GM19467 (cell line): ENCODE measurements at regions not wholly inside any gene's neighbourhood (a gene's known extent, or its start where the extent isn't known, plus 50 kb on each side); places are given as distances from the start of the nearest gene placed in this dataset.
"Not testable (repeated sequence)": the region's sequence is repeated elsewhere in the genome, so short reads cannot be mapped to it uniquely, and the experiment has no call there.

Experiments
- ATAC-seq: cut with Tn5 transposase; IDR thresholded peaks from one replicate; pipeline ENCODE4 v1.9.1; 2021; ENCODE audit warnings: mild to moderate bottlenecking, moderate library complexity; ENCODE audit not compliant: unreplicated experiment

DNA sequence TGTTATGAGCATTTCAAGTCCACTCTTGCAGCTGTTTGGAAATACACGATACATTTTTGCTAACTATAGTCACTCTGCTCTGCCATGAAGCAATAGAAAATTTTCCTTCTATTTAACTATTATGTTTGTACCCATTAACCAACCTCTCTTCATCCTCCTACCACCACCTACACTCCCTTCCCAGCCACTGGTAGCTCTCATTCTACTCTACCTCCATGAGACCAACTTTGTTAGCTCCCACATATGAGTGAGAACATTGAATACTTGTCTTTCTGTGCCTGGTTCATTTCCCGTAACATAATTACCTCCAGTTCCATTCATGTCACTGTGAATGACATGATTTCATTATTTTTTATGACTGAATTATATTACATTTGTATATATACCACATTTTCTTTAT lies 505.9 kb upstream of the CCNG1 start:
- no peak for ATAC-seq

DNA sequence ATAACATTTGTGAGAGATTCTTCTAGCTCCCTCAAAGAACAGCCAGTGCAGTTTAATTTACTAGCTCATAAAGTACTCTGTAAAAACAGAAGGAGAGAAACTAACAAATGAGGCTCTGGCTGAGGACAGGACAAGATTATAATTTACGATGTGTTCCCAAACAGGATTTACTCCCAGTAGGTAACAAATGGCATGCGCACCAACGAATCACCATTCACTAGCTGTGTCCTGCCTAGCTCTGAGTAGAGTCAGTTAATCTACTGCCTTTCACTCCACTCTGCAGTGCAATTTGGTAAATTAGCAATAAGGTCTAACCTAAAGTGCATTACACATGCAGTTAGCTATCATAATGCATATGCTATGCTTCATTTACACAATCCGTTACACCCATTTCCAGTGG lies 497.4 kb upstream of the CCNG1 start:
- ATAC-seq, result no peak

DNA sequence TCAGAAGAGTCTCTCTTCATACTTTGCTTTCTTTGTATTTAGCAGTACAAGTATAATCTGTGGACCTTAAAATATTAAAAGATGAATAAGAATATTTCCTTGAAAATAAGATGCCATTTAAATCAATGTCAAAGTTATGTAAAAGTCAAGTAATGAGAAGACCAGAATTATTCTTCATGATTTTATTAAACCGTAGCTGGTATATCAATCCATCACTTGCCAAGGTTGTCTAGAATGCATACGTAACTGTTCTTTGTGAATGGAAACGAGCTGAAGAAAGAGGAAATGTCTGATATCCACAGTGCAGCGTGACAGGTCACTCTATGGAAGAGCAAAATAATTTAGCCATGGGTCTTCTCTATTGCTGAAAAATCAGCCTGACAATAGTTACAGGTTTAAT lies 488.7 kb upstream of the CCNG1 start:
- ATAC-seq, result no peak

DNA sequence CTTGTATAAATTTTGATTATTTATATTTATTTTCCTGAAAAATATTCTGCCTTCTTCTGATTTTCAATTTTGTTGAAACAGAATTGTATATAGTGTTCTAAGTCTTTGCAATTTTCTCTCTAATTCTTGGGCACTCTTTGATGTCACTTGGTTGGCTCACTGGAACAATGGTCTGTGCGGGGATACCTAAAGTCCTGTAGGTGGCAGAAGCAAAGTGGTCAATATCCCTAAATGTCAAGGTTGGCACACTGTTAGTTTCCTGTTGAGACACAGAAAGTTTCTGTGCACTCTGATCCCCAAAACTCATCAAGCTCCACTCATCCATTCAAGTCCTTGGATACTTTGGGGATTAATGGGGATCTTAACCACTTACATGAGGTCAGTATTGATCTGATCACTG lies 480.8 kb upstream of the CCNG1 start:
- no peak for ATAC-seq

DNA sequence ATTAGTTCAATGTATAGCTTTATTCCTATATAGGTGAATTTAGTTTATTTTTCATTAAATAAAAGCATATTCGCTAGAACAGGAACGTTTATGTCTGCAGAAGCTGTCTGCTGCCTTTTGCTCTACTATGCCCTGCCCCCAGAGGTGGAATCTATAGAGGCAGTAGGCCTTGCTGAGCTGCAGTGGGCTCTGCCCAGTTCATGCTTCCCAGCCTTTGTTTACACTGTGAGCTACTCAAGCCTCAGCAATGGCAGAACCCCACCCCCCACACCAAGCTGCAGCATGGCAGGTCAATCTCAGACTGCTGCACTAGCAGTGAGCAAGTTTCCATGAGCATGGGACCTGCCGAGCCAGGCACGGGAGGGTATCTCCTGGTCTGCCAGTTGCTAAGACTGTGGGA lies 473.3 kb upstream of the CCNG1 start:
- not testable (repeated sequence) for ATAC-seq

DNA sequence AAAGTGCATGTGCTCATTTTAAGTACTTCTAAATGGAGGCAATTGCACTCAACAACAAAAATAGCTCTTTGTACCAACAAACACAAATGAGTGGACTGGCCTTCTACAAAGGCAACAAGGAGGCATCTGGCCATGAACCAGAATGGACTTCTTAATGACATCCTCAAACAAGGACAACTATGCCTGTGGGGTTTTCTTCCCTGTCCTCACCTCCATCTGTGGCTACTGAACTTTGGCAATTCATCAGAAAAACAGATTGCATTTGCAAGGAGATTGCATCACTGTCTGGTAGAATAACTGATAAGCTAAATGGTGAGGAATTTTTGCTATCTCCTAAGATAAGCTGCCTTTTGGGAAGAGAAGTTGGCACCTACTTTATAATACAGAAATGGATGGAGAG lies 447.3 kb upstream of the CCNG1 start:
- no peak for ATAC-seq

DNA sequence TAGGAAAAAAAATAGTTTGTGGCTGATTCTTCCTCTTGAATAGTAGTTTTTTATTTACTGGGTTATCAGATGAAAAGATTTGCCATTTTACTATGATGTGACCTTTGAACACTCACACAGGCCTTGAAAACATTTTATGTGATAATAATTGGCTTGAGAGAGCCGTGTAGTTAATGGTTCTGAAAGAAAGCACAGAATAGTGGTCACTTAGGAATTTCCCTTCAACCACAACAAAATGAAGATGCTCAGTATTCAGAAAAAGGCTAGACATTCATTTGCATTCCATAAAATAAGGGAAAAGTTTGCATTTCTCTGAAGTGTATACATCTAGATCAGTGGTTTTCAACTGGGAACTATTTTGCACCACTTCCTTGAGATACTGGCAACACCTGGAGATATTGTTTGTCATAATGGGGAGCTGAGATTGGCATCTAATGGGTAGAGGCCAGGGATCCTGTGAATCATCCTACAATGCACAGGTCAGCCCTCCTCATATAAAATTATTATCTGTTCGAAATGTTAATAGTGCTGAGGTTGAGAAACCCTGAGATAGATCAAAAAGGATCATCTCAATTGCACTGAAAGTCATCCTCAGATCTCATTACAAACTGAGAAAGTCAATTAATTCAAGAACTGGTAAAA lies 446.4 kb upstream of the CCNG1 start:
- peak; percentile 86 for ATAC-seq

DNA sequence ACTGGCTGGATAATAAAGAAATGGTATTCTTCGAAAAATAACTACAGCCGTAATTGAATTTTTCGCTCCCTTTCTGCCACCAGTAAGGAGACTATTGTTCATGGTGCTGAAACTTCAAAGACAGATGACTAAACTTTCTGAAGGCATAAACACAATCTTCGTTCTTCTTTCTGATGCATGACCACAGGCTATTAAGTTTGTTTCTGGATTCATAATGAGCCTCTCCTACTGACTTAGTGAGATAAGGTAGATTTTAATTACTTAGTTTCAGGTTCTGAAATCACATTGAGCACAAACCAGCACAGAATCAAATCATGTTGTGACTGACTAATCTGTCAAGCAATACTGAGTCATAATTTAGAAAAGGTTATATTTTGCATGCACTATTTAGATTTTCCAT lies 441.8 kb upstream of the CCNG1 start:
- no peak for ATAC-seq

DNA sequence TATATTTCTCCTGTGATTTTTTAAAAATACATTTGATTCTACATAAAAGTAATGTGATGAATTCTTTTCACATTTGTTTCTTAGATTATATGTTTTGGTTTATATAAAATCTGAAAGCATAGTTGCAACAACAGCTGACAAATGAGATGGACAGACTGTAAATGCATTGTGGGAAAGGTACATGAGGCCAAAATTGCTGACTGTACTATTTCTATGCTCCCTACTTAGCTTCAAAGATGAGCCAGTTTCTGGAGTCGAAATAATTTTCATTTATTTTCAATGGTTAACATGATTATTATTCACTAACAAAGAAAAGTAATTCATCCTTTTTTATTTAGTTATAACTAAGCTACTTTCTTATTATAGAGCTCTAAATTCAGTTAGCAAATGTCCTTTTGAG lies 441.3 kb upstream of the CCNG1 start:
- no peak for ATAC-seq

DNA sequence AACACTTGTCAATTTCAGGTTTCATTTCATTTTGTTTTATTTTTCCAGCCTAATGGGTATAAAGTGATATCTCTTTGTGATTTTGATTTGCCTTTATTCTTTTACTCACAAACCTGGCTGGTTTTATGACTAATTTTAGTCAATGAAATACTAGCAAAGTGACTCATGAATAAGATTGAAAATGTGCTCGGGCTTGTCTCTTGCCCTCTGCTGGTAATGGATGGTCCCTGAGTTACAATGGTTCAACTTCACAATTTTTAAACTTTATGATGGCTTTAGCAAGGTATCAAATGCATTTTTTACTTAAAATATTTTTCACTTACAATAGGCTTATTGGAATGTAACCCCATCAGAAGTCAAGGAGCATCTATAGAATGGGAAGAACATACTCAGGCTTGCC lies 431.4 kb upstream of the CCNG1 start:
- no peak for ATAC-seq

DNA sequence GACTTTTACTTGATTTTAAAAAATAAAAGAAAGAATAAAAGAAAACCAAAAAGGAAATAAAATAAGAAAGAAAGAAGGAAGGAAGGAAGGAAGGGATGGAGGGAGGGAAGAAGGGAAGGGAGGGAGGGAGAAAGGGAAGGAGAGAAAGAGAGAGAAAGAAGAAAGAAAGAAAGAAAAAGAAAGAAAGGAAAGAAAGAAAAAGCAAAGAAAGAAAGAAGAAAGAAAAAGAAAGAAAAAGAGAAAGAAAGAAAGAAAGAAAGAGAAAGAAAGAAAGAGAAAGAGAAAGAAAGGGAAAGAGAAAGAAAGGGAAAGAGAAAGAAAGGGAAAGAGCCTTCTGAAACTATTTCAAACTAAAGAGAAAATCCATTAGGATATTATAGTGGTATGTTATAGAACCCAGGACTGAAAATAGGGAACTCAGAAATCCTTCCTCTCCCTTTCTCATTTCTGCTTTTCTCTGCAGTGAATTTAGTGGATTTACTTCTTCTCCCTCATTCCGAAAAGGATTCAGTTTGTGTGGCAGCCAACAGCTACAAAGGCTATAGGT lies 414.7 kb upstream of the CCNG1 start:
- ATAC-seq, result no peak

DNA sequence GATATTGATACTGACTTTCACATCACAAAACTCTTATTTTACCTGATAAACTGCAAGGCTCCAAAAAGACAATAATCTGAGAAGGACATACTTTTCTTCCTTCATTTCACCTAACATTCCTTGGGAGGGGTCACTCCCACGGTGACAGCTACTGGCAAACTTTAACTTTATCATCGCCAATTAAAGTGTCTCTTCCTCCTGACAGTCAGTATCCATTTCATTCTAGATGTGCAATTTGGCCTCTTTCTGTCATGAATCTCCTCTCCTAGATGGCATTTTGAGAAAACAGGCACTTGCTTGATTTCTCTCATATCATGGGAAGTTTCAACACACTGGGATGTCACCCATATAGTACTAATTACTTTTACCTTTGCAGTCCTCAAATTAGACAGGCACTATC lies 413.5 kb upstream of the CCNG1 start:
- no peak for ATAC-seq

DNA sequence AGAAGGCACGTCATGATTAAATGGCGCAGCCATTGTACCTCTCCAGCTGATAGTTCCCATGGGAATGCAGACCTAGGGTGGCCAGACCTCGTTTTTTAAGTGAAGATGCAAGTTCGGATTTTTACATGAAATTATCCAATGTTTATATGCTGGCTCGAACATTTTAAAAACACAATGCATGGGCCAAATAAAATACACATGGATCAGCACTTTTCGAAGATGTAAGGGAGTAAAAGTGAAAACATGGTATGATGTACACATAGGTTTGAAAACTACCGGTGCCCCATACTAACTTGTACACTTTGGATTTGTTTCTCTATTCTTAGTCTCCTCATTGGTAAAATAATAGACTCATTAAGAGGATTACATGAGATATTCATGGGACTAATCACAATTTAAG lies 412.5 kb upstream of the CCNG1 start:
- no peak for ATAC-seq

DNA sequence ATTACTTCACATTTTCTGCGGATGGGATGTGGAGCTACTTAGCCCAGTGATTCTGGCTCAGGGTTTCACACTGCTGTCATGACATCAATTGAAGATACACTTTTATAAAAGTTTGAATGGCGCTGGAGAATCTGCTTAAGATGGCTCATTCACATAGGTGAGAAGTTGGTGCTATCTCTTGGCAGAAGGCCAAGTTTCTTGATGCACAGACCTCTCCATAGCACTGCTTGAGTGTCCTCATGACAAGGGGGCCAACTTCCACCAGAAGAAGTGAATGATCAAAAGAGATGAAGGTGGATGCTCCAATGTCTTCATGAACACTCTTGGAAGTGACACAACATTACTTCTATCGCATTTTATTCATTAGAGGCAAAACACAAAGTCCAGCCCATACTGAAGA lies 403.7 kb upstream of the CCNG1 start:
- ATAC-seq, result no peak

DNA sequence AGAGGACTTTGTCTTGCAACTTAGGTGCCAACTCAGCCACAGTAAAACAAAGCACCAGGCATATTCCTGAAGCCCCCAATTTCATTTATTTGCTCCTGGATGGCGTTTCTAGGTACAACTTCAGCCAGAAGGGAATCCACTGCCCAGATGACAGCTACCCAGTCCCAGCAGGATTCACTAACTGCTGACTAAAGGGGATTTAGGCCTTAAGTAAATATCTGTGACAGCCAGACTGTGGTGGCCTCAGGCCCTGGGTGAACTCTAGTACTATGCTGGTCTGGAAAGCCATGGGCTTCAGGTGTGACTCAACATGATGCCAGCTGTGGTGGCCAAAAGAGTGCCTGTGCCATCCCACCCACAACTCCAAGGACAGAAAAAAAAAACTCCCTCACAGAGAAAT lies 396.1 kb upstream of the CCNG1 start:
- ATAC-seq, result no peak

DNA sequence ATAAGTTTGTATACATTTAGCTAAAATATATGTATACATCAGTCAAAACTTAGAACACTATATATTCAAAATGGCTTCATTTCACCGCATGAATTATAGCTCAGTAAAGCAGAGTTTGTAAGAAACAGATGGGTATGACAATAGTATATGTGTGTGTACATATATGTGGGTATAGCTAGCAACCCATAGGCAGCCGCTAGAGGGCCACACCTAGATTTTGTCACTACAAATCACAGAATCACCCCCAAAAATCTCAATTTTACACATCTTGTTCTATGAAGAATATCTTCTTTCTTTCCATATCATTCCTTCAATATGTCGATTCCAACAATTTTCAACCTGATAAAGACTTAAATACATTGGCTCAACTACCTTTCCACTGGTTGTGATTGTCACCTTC lies 357.8 kb upstream of the CCNG1 start:
- peak; percentile 56 for ATAC-seq

DNA sequence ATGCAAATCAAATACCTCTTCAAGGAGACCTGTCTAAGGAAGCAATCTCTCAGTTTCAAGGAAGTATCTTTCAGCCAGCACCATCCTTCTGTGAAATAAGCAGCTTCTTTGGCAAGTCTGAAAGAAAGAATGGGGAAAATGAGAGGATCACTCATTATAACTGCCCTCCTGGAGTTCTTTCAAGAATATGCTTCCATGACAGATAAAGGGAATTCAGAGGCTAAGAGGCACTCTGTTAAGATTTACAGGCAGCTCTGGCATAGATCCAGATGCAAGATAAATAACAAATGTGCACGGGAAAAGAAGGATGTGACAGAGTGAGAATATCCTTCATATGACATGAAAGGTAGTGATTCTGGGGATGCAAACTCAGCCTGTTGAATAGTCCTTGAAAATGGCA lies 348.2 kb upstream of the CCNG1 start:
- ATAC-seq, result no peak

DNA sequence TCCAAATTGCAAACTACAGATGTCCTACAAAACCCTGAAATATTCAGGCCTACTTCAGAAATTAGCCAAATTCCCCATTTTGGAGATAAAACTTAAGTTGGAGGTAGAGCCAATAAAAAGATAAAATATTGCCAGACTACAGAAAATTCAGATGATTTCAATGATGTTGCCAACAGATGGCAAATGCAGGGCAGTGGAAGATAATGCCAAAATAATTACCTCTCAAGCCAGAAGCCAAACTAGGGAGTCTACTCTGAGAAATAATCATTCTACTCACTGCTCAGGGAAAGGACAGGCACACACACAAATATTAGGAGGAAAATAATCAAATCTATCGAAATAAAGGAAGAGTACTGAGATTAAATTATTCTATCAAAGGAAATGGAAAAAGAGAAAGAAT lies 347.5 kb upstream of the CCNG1 start:
- no peak for ATAC-seq

DNA sequence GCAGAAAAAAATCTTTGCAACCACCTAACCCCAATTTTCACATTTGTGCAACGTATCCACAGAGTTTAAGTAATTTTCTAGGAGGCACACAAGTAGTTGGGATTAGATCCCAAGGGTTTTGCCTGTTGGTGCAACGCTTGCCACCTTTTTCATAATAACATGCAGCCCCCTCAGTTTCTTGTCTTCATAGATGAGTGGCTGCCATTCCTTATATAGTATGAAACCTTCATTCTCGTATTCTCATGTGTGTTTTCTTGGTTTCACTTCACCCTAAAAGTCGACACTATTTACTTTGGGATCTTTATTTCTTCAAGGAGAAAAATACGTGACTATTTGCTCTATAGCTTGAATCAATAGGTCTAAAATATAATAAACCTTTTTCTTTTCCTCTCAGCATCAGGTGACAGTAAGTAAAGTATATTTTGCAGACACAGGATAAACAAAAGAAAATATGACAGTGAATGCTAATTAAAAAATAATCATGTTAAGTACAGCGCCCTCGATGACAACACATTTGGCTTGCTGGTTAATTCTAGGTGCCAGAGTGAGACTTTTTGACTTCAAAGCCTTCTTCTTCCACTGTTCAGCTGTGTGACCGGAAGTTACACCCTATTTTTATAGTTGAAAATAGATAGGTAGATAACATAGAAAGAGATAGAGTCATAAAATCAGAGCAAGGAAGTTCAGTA lies 342.8 kb upstream of the CCNG1 start:
- peak; percentile 92 for ATAC-seq

DNA sequence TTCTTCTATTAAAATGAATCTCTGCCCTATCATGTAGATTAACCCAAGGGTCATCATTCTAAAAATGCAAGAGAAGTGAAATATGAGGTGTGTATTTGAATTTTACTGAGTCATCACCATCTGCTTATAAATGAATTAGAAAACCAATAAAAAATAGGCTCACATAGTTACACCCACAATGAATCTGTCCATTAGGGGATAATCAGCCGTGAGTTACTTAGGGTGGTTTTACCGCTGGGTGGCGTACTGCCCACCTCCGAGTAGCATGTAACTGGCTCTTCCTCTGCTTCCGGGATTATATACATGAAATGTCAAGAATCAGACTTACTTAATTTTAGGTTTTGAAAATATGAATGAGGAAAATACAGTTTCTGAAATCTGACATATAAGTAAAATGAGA lies 332.9 kb upstream of the CCNG1 start:
- ATAC-seq, result no peak

DNA sequence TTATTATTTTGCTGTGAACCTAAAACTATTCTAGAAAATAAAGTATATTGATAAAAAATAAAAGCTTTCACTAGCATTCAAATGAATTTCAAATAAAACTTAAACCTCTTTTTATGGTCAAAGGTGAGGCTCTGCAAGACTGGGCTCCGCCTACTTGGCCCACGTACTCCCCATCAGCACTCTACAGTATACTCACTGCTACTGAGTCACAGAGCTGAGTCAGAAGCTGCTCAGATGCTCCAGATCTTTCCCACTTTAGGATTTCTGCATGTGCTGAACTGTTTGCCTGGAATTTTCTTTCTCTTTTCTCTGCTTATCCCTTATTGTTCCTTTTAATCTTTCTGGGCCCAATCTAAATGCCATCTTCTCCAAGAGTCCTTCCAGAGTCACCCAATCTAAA lies 331.9 kb upstream of the CCNG1 start:
- no peak for ATAC-seq

DNA sequence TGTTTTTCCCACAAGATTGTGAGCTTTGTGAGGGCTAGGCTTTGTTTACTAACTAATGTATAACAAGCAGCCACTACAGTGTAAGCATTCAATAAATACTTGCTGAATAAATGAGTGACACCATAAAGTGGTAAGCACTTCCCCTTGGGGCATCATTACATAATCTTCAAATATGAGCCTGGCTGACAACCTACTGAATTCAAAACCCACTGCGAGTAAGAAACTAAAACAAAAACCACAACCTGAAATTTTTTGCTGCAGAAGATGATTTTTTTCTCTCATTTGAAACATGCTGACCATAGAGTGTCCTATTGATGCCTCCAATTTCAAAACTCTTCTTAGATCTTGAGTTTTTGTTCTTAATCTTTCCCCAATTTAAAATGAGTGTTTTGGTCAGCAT lies 331.3 kb upstream of the CCNG1 start:
- ATAC-seq, result peak; percentile 57

DNA sequence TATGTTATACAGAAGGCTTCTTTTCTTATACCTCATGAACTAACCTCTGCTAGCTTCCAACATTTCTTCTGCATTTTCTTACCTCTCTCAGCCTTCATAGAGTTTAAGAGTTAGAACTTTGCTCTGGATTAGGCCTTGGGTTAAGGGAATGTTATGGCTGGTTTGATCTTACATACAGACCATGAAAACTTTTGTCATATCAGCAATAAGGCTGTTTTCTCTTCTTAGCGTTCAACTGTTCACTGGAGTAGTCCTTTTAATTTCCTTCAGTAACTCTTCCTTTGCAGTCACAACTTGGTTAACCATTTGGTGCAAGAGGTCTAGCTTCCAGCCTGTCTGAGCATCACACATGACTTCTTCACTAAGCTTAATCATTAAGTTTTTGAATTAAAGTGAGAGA lies 329.0 kb upstream of the CCNG1 start:
- no peak for ATAC-seq
